CD4-positive, alpha-beta T cell treated with Interleukin-12 subunit alpha and Interleukin-12 subunit beta, for 1 hour (primary cell): ENCODE measurements at regions not wholly inside any gene's neighbourhood (a gene's known extent, or its start where the extent isn't known, plus 50 kb on each side); places are given as distances from the start of the nearest gene placed in this dataset.
"Not testable (repeated sequence)": the region's sequence is repeated elsewhere in the genome, so short reads cannot be mapped to it uniquely, and the experiment has no call there.

Experiments used
- DNase-seq: peaks from one replicate; pipeline ENCODE4 v3.0.0-alpha.2; 2020

GRCh38 chr17:63189082-63189481, 223.0 kb downstream of the TANC2 start:
- no peak for DNase-seq

DNA sequence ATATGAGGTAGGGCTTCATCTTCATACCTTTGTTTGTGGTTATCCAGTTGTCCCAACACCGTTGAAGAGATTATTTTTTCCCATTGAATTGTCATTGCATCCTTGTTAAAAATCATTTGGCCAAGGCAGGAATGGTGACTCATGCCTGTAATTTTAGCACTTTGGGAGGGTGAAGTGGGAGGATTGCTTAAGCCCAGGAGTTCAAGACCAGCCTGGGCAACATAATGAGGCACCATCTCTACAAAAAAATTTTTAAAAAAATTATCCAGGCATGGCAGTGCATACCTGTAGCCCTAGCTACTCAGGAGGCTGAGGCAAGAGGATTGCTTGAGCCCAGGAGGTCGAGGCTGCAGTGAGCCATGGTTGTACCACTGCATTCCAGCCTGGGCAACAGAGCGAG, 223.9 kb downstream of the TANC2 start:
- no peak for DNase-seq

DNA sequence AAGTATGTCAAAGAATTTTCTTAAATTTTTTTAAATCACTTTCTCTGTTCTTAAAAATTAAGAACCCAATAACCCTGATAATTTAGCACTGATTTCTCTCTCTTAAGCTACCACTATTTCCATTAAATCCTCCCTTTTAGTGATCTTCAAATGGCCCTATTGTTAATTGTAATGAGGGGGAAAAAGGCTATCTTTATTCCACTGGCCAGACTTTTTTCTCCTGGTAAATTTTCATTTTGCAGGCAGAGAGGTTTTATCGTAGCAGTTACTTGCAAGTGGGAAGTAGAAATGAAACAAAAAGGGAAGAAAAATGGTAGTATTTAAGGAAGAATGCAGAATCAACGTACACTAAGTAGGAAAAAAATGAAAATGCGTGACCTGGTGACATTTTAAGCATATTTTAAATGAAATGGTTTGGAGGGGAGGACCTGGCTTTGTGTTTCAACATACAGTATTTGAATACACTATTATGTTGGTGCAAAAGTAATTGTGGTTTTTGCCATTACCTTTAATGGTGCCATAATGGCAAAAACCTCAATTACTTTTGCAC, 224.9 kb downstream of the TANC2 start:
- DNase-seq, result no peak

DNA sequence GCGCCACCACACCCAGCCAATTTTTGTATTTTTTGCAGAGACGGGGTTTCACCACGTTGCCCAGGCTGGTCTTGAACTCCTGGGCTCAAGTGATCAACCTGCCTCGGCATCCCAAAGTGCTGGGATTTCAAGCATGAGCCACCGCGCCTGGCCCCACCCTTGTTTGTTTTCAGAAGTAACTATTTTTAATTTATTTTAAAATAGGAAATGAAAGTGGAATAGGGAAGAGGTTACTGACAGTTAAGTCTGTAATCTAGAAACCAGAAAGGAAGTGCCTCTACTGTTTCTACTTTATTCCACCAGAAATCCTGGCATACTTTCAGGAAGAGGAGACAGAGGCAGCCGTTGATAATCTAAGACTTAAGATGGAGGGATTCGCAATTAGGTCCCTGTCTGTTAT, 225.6 kb downstream of the TANC2 start:
- DNase-seq, result no peak

GRCh38 chr17:63193827-63194226, 227.8 kb downstream of the TANC2 start:
- DNase-seq, result no peak

GRCh38 chr17:63196772-63197335, 230.8 kb downstream of the TANC2 start:
- DNase-seq, result peak; percentile 5

- no peak for DNase-seq
Observed at GRCh38 chr17:63203652-63204051, 237.6 kb downstream of the TANC2 start.

GRCh38 chr17:63221939-63222338, 224.2 kb downstream of the CYB561 start:
- no peak for DNase-seq

- DNase-seq, result no peak
Observed at GRCh38 chr17:63222655-63223054, 223.5 kb downstream of the CYB561 start.

DNA sequence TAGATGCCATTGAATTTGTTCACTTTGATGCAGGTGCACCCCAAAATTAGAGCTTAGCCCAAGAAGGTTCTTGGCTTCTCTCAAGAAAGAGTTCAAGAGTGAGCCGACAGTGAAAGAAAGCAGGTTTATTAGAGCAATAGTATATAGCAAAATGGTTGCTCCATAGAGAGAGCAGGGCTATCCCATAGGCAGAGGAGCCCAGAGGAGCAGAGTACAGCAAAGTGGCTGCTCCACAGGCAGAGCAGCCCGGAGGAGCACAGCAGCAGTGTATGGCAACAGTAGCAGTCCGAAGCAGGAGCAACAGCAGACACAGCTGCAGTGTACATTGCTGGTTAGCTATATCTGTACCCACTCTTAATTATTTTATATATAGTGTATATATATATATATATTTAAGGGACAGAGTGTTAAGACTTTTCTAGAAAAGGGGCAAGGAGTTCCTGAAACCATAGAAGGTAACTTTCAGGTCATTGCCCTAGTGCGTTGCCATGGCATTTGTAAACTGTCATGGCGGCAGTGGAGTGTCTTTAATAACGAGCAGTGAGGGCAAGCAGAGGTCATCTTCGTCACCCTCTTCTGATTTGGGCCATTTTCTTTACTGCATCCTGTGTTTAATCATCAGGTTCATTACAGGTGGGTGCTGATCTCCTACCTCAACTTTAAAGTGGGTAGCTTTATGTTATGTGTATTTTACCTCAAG, 222.7 kb downstream of the CYB561 start:
- DNase-seq, result no peak

- DNase-seq, result no peak
Observed at GRCh38 chr17:63224644-63225043, 221.5 kb downstream of the CYB561 start.

- DNase-seq, result not testable (repeated sequence)
Observed at GRCh38 chr17:63226720-63227119, 219.4 kb downstream of the CYB561 start.

- not testable (repeated sequence) for DNase-seq
Observed at GRCh38 chr17:63231015-63231620, 215.0 kb downstream of the CYB561 start.

DNA sequence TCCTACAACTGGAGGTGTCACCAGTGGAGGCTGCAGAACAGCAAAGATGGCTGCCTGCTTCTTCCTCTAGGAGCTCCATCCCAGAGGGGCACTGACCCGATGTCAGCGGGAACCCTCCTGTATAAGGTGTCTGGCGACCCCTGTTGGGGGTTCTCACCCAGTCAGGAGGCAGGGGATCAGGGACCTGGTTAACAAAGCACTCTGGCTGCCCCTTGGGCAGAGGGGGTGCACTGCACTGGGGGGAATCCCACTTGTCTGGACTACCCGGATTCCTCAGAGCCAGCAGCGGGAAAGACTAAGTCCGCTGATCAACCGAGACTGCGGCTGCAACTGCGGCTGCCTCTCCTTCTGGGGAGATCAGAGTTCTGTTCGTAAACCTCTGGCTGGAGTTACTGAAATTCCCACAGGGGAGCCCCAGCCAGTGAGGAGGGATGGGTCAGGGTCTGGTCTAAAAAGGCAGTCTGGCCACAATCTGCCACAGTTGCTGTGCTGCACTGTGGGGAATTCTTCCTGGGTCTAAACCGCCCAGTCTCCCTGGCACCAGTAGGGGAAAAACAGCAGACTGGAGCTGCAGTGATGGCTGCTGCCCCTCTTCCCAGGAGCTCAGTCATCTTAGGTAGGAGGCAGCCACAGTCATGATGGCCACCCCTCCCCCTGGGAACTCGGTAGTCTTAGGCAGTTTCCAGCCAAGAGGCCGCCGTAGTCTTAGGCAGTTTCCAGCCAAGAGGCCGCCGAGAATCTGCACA, 213.4 kb downstream of the CYB561 start:
- no peak for DNase-seq

GRCh38 chr17:63240106-63240505, 206.0 kb downstream of the CYB561 start:
- no peak for DNase-seq

DNA sequence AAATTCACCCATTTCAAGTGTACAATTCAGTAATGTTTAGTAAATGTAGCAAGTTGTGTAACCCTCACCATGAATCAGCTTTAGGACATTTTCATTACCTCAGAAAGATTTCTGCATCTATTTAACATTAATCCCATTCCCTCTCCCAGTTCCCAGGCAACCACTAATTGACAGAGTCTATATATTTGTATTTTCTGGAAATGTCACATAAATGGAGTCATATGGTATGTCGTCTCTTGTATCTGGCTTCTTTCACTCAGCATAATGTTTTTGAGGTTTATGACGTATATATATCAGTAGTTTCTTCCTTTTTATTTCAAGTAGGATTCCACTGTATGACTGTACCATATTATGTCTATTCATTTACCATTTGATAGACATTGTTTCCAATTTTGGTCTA, 199.8 kb downstream of the CYB561 start:
- no peak for DNase-seq

DNA sequence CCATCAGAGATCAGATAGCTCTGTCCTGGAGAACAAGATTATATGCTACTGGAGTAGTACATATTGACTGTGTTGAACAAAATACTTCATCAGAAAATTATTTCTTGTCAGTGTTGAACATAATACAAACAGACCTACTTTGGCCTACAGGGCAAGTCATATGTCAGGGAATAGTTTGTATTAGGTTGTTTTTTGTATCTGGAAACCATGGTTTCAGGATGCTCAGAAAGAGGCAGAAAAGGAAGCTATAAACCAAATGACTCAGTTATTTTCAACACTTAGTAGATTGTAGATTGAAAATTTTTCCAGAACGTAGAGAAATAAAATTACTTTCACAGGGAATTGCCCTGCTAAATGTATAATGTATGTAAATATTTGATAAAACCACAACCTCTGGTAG, 198.4 kb downstream of the CYB561 start:
- no peak for DNase-seq

DNA sequence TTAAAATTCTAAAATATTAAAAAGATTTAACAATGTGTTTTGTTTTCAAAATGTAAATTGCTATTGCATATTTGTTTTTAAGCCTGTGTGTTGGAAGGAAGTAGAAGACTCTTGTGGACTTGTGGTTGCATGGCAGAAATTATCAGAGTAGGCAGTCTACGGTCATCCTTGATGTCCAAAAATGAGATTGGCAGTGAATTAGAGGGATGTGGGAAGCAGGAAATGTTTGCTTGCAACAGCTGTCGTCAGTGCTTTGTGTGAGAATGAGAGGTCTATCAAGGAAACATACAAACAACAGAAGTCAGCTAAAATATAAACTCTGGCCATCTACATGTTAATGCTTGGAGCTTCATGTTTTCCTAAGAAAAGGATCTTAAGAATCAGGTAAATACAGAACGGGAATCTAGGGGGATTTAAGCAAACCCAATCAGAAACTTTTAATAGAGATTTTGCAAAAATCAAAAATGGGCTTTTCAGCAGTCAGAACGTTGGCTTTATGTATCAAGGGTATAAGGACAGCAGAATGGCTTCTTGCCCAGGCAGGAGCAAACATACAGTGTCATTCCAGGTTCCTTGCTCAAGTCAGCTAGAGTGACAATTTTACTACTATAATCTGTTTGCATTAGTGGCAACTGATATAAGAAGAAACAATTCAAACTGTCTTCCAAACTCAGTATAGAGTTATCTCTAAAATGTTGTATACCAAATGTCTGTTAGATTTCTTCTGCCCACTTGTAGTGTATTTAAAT, 196.7 kb downstream of the CYB561 start:
- no peak for DNase-seq

- DNase-seq, result no peak
Observed at GRCh38 chr17:63250830-63251229, 195.3 kb downstream of the CYB561 start.

- DNase-seq, result no peak
Observed at GRCh38 chr17:63258785-63259184, 187.3 kb downstream of the CYB561 start.

- DNase-seq, result no peak
Observed at GRCh38 chr17:63262751-63263476, 183.2 kb downstream of the CYB561 start.

DNA sequence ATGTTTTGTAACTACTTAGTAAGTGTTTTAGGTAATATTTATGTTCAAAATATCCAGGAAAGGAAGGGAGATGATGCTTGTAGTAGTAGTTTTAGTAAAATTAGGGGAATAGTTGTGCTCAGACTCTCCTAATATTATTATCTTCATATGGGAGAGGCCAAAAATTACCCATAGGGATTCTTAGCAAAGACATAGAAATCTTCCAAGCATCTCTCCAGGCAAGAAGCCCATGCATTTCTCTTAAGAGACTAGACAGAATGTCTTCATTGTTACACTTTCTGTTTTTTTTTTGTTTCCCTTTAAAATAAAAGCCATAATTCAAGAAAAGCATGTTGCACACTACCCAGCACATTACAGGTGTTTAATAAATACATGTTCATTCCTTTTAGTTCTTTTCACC, 180.6 kb downstream of the CYB561 start:
- DNase-seq, result no peak
